ENCODE measurements at regions not wholly inside any gene's neighbourhood (a gene's known extent, or its start where the extent isn't known, plus 50 kb on each side); places are given as distances from the start of the nearest gene placed in this dataset.

DNA sequence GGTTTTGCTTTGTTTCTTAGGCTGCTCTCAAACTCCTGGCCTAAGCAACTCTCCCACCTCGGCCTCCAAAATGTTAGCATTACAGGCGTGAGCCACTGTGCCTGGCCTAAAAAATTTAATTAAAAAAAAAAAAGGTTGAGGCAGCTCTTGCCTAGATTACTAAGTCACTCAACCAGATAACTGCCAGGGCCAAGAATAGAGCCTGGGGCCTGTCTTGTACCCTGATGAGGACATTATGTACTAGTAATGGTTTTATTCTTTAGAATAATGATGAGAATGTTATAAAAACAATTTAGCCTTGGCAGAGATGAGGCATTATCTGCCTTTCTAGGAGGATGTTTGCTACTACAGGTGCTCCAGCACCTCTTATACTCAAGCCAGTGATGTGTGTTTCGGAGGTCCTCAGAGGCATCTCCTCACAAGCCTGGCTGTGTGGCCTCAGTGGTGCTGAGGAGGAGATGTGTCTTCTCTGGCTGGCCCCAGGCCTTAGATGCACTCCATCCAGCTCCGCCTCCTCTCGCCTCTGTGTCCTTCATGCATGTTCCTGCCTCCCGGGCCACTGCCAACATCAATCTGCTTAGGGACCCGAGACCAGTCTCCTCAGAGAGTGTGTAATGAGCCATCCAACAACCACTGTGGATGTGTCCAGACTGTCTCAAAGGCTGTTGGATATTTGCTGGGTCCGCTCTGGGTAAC, 337.7 kb upstream of the GATB start:
- TF ChIP-seq POLR2AphosphoS5 (IDR thresholded peaks at IDR 0.05): no peak
- TF ChIP-seq, protein P1, sequence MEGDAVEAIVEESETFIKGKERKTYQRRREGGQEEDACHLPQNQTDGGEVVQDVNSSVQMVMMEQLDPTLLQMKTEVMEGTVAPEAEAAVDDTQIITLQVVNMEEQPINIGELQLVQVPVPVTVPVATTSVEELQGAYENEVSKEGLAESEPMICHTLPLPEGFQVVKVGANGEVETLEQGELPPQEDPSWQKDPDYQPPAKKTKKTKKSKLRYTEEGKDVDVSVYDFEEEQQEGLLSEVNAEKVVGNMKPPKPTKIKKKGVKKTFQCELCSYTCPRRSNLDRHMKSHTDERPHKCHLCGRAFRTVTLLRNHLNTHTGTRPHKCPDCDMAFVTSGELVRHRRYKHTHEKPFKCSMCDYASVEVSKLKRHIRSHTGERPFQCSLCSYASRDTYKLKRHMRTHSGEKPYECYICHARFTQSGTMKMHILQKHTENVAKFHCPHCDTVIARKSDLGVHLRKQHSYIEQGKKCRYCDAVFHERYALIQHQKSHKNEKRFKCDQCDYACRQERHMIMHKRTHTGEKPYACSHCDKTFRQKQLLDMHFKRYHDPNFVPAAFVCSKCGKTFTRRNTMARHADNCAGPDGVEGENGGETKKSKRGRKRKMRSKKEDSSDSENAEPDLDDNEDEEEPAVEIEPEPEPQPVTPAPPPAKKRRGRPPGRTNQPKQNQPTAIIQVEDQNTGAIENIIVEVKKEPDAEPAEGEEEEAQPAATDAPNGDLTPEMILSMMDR (IDR thresholded peaks at IDR 0.05 in 8 of 11, conservative IDR thresholded peaks at IDR 0.05 in 3 of 11): no peak
- TF ChIP-seq POLR2A (IDR thresholded peaks at IDR 0.05): no peak
